IMR-90 (cell line): ENCODE measurements at regions not wholly inside any gene's neighbourhood (a gene's known extent, or its start where the extent isn't known, plus 50 kb on each side); places are given as distances from the start of the nearest gene placed in this dataset.

Source experiments
- ATAC-seq: fragments of 200-7000 bp; cut with Tn5 transposase; 2 replicates; pipeline ENCODE4 v1.9.1; 2020; ENCODE audit warnings: low read depth, mild to moderate bottlenecking, moderate library complexity
- BruUV-seq: library from RNA; stranded (reverse); fragments of 400-500 nt; replicated peaks from 2 replicates; lab custom pipeline; 2021; lab: Mats Ljungman, UMichigan
- CTCF ChIA-PET: fragments of 300-600 bp; formaldehyde crosslinking; extraction: SDS; loops from one replicate; lab custom pipeline; 2021; ENCODE audit warnings: antibody characterized with exemption; lab: Yijun Ruan, JAX
- POLR2A ChIA-PET: fragments of 300-600 bp; sonication (Branson Sonifier 250); formaldehyde crosslinking; loops from one replicate; lab custom pipeline; 2022; ENCODE audit warnings: antibody characterized with exemption; ENCODE audit not compliant: unreplicated experiment; lab: Charles Lee
- DNase-seq: peaks from one replicate; pipeline ENCODE4 v3.0.0; 2013
- H2AFZ ChIP-seq: replicated peaks from 2 replicates; pipeline ENCODE3; 2013; ENCODE audit warnings: low read length, mild to moderate bottlenecking; ENCODE audit not compliant: poor library complexity
- H2AK5ac ChIP-seq: 2 replicates; pipeline ENCODE4 v1.6.1; 2013; ENCODE audit warnings: low read depth, low read length, inconsistent platforms
- H2AK9ac ChIP-seq: replicated peaks from 2 replicates; pipeline ENCODE3; 2013; ENCODE audit warnings: mild to moderate bottlenecking, low read depth, low read length, moderate library complexity; ENCODE audit not compliant: poor library complexity
- H2BK120ac ChIP-seq: 2 replicates; pipeline ENCODE4 v1.6.1; 2013; ENCODE audit warnings: low read depth, low read length, inconsistent platforms
- H2BK15ac ChIP-seq: 3 replicates; pipeline ENCODE4 v1.6.1; 2013; ENCODE audit warnings: low read depth, low read length, inconsistent platforms
- H2BK20ac ChIP-seq: 2 replicates; pipeline ENCODE4 v1.6.1; 2013; ENCODE audit warnings: low read depth, mild to moderate bottlenecking, inconsistent platforms, low read length, moderate library complexity
- H2BK5ac ChIP-seq: 2 replicates; pipeline ENCODE4 v1.6.1; 2013; ENCODE audit warnings: mild to moderate bottlenecking, low read depth, low read length, inconsistent platforms; ENCODE audit not compliant: poor library complexity, severe bottlenecking
- H3K14ac ChIP-seq: replicated peaks from 2 replicates; pipeline ENCODE4 v1.6.1; 2013; ENCODE audit warnings: low read depth, low read length, inconsistent platforms
- H3K18ac ChIP-seq: 2 replicates; pipeline ENCODE4 v1.6.1; 2013; ENCODE audit warnings: low read depth, low read length, control low read depth
- H3K23ac ChIP-seq: 2 replicates; pipeline ENCODE4 v1.6.1; 2013; ENCODE audit warnings: low read depth, low read length, inconsistent platforms
- H3K27ac ChIP-seq: 2 replicates; pipeline ENCODE4 v1.5.1; 2013; ENCODE audit warnings: mild to moderate bottlenecking, control low read depth, low read length; ENCODE audit not compliant: insufficient read depth
- H3K27me3 ChIP-seq: 2 replicates; pipeline ENCODE4 v1.6.1; 2013; ENCODE audit warnings: low read length; ENCODE audit not compliant: control insufficient read depth, insufficient read depth
- H3K36me3 ChIP-seq: 2 replicates; pipeline ENCODE4 v1.6.1; 2013; ENCODE audit warnings: low read length, mixed read lengths; ENCODE audit not compliant: control insufficient read depth, insufficient read depth
- H3K4ac ChIP-seq: 2 replicates; pipeline ENCODE4 v1.6.1; 2013; ENCODE audit warnings: low read depth, low read length, inconsistent platforms
- H3K4me1 ChIP-seq: 2 replicates; pipeline ENCODE4 v1.6.1; 2013; ENCODE audit warnings: low read length, mixed read lengths; ENCODE audit not compliant: control insufficient read depth, insufficient read depth
- H3K4me2 ChIP-seq: 2 replicates; pipeline ENCODE4 v1.6.1; 2013; ENCODE audit warnings: low read depth, mild to moderate bottlenecking, control low read depth, low read length, moderate library complexity
- H3K4me3 ChIP-seq: 2 replicates; pipeline ENCODE4 v1.5.1; 2013; ENCODE audit warnings: low read depth, mild to moderate bottlenecking, control low read depth, low read length, moderate library complexity; ENCODE audit not compliant: insufficient read depth
- H3K56ac ChIP-seq: 2 replicates; pipeline ENCODE4 v1.6.1; 2013; ENCODE audit warnings: low read length, inconsistent platforms; ENCODE audit not compliant: insufficient read depth; ENCODE audit errors: extremely low read depth
- H3K79me1 ChIP-seq, 2 experiments: 2 replicates each; pipeline ENCODE4 v1.6.1; 2013; ENCODE audit warnings: low read length in 2 of 2, inconsistent platforms in 1 of 2, low read depth in 1 of 2
- H3K9ac ChIP-seq: 2 replicates; pipeline ENCODE4 v1.6.1; 2013; ENCODE audit warnings: low read depth, low read length, control low read depth
- H3K9me1 ChIP-seq: 2 replicates; pipeline ENCODE4 v1.6.1; 2013; ENCODE audit warnings: low read length, inconsistent platforms; ENCODE audit not compliant: insufficient read depth
- H3K9me3 ChIP-seq: 2 replicates; pipeline ENCODE4 v1.6.1; 2013; ENCODE audit warnings: low read length; ENCODE audit not compliant: control insufficient read depth, insufficient read depth
- H4K20me1 ChIP-seq: 2 replicates; pipeline ENCODE4 v1.6.1; 2013; ENCODE audit warnings: low read length, inconsistent platforms; ENCODE audit not compliant: insufficient read depth
- H4K5ac ChIP-seq: 2 replicates; pipeline ENCODE4 v1.6.1; 2013; ENCODE audit warnings: mild to moderate bottlenecking, low read depth, low read length, control low read depth
- H4K8ac ChIP-seq, 2 experiments: 2 replicates each; pipeline ENCODE4 v1.6.1; 2013; ENCODE audit warnings: low read depth in 2 of 2, low read length in 2 of 2, control low read depth in 1 of 2, inconsistent platforms in 1 of 2
- H4K91ac ChIP-seq: 2 replicates; pipeline ENCODE4 v1.6.1; 2013; ENCODE audit warnings: low read depth, low read length, inconsistent platforms; ENCODE audit not compliant: insufficient read depth
- CEBPB ChIP-seq: IDR thresholded peaks from 2 replicates; pipeline ENCODE4 v1.6.1; 2012; ENCODE audit warnings: low read depth, low read length, improper control_type of control experiment
- CTCF ChIP-seq: conservative IDR thresholded peaks from 2 replicates; pipeline ENCODE4 v1.5.1; 2012; ENCODE audit warnings: mild to moderate bottlenecking, low read depth, low read length, improper control_type of control experiment
- FOS ChIP-seq: fragments of 150-350 bp; IDR thresholded peaks from 2 replicates; pipeline ENCODE4 v1.6.1; 2016; ENCODE audit warnings: low read depth, low read length
- RCOR1 ChIP-seq: IDR thresholded peaks from 2 replicates; pipeline ENCODE4 v1.6.1; 2012; ENCODE audit warnings: mild to moderate bottlenecking, low read length, improper control_type of control experiment; ENCODE audit not compliant: insufficient replicate concordance
- dilution Hi-C: fragments of 300-500 bp; cut with HindIII; formaldehyde crosslinking; loops from one replicate; pipeline ENCODE4 v1.14.3; 2018; ENCODE audit warnings: low sequenced_read_pairs; ENCODE audit not compliant: unreplicated experiment
- in situ Hi-C: fragments of 300-500 bp; cut with MboI; formaldehyde crosslinking; loops from 3 replicates; pipeline ENCODE4 v1.14.3; 2019; ENCODE audit warnings: low sequenced_read_pairs, inconsistent platforms, mixed read lengths
- intact Hi-C: fragments of 100-400 bp; cut with micrococcal nuclease; formaldehyde crosslinking; loops from 2 replicates; pipeline ENCODE4 v1.10.0; 2022

GRCh38 chr5:30505014-30505886, 688.2 kb upstream of the CDH6 start (continued):
- TF ChIP-seq RCOR1 = no peak

- Histone ChIP-seq H4K20me1 (no peaks in the 10 kb centered on the region), H3K27ac (no peak overlapping the region), H2BK15ac (no peak overlapping the region), H3K4me1 (no peaks in the 10 kb centered on the region), H3K23ac (no peak overlapping the region), H3K14ac (no peak overlapping the region), H2AK9ac (no peak overlapping the region), H3K4me2 (no peak overlapping the region), H2BK5ac (no peak overlapping the region), H3K27me3 (no peaks in the 10 kb centered on the region), H2BK20ac (no peak overlapping the region), H3K9me1 (no peaks in the 10 kb centered on the region), H2AFZ (no peak overlapping the region), H4K5ac (no peak overlapping the region), H4K8ac (no peak overlapping the region), H3K4ac (no peak overlapping the region), H3K4me3 (no peak overlapping the region), H2AK5ac (no peak overlapping the region), H3K36me3 (no peaks in the 10 kb centered on the region), H3K9ac (no peak overlapping the region), H3K18ac (no peak overlapping the region), H3K79me1 (no peaks in the 10 kb centered on the region), H3K56ac (no peak overlapping the region), H3K9me3 (no peaks in the 10 kb centered on the region), H2BK120ac (no peak overlapping the region), H4K91ac (no peak overlapping the region)
- ChIA-PET POLR2A (no interaction called here), CTCF (no interaction called here)
- no TSS peak for BruUV-seq
- dilution Hi-C loops = no loop called here
- ATAC-seq (no peak), DNase-seq (peak; percentile 52)
- in situ Hi-C loops = no loop called here
- TF ChIP-seq RCOR1 (no peak), CTCF (no peak), CEBPB (peak; percentile 92), FOS (no peak)
- intact Hi-C loops = loop anchor here (10.0 kb wide), 1 partner anchor 733 kb away; no protein-coding TSS in a partner anchor
These were observed 691.2 kb upstream of the CDH6 start for GRCh38 chr5:30502277-30502676.
